ENCODE measurements at regions not wholly inside any gene's neighbourhood (a gene's known extent, or its start where the extent isn't known, plus 50 kb on each side); places are given as distances from the start of the nearest gene placed in this dataset.

- TF ChIP-seq CTCF (IDR thresholded peaks at IDR 0.05), result no peak
- no peak for DNase-seq
Measured at GRCh38 chr6:169158691-169159090, 95.0 kb downstream of the THBS2 start.

GRCh38 chr6:169158174-169158573 is 95.5 kb downstream of the THBS2 start:
- TF ChIP-seq CTCF (IDR thresholded peaks at IDR 0.05), result no peak
- DNase-seq, result no peak
- intact Hi-C loops (cut with DNase I), result no loop called here
- H3K27ac ChIP-seq, result no peak overlapping the region
- H3K27me3 ChIP-seq, result no peaks in the 10 kb centered on the region
- no peaks in the 10 kb centered on the region for H3K9me3 ChIP-seq
- H3K4me3 ChIP-seq, result no peak overlapping the region
- H3K36me3 ChIP-seq, result no peaks in the 10 kb centered on the region
- no peak overlapping the region for H3K9ac ChIP-seq (ENCODE audit: low read depth in 2 of 2, low read length in 2 of 2)
- no peaks in the 10 kb centered on the region for H3K4me1 ChIP-seq

More at GRCh38 chr6:169158691-169159090, 95.0 kb downstream of the THBS2 start:
- Histone ChIP-seq H3K9ac (ENCODE audit: low read depth in 2 of 2, low read length in 2 of 2) (no peak overlapping the region), H3K4me3 (no peak overlapping the region), H3K9me3 (no peaks in the 10 kb centered on the region), H3K4me1 (no peaks in the 10 kb centered on the region), H3K27ac (no peak overlapping the region), H3K36me3 (no peaks in the 10 kb centered on the region), H3K27me3 (no peaks in the 10 kb centered on the region)
- intact Hi-C loops (cut with DNase I), result no loop called here

- DNase-seq, result no peak
- H3K9ac ChIP-seq (ENCODE audit: low read depth in 2 of 2, low read length in 2 of 2), result no peak overlapping the region
- intact Hi-C loops (cut with DNase I), result no loop called here
- no peak overlapping the region for H3K4me3 ChIP-seq
- no peaks in the 10 kb centered on the region for H3K36me3 ChIP-seq
- H3K4me1 ChIP-seq, result no peaks in the 10 kb centered on the region
- no peak overlapping the region for H3K27ac ChIP-seq
- TF ChIP-seq CTCF (IDR thresholded peaks at IDR 0.05), result no peak
- no peaks in the 10 kb centered on the region for H3K9me3 ChIP-seq
- no peaks in the 10 kb centered on the region for H3K27me3 ChIP-seq
Measured at GRCh38 chr6:169157197-169158148, 96.2 kb downstream of the THBS2 start.

- no peaks in the 10 kb centered on the region for H3K27me3 ChIP-seq
- no peak overlapping the region for H3K9ac ChIP-seq (ENCODE audit: low read depth in 2 of 2, low read length in 2 of 2)
- intact Hi-C loops (cut with DNase I), result no loop called here
- H3K36me3 ChIP-seq, result no peaks in the 10 kb centered on the region
- no peaks in the 10 kb centered on the region for H3K4me1 ChIP-seq
- no peaks in the 10 kb centered on the region for H3K9me3 ChIP-seq
- no peak overlapping the region for H3K27ac ChIP-seq
- TF ChIP-seq CTCF (IDR thresholded peaks at IDR 0.05), result no peak
- no peak overlapping the region for H3K4me3 ChIP-seq
- no peak for DNase-seq
Measured at GRCh38 chr6:169156793-169157147, 96.9 kb downstream of the THBS2 start.

GRCh38 chr6:169156108-169156792 is 97.4 kb downstream of the THBS2 start:
- H3K27me3 ChIP-seq, result no peaks in the 10 kb centered on the region
- no peak overlapping the region for H3K9ac ChIP-seq (ENCODE audit: low read depth in 2 of 2, low read length in 2 of 2)
- no peaks in the 10 kb centered on the region for H3K4me1 ChIP-seq
- no peaks in the 10 kb centered on the region for H3K36me3 ChIP-seq
- H3K27ac ChIP-seq, result no peak overlapping the region
- intact Hi-C loops (cut with DNase I), result no loop called here
- no peaks in the 10 kb centered on the region for H3K9me3 ChIP-seq
- no peak for DNase-seq
- no peak overlapping the region for H3K4me3 ChIP-seq
- no peak for TF ChIP-seq CTCF (IDR thresholded peaks at IDR 0.05)
